ENCODE measurements at regions not wholly inside any gene's neighbourhood (a gene's known extent, or its start where the extent isn't known, plus 50 kb on each side); places are given as distances from the start of the nearest gene placed in this dataset.

GRCh38 chr5:130652176-130652575 is 512.9 kb downstream of the HINT1 start:
- no peak for TF ChIP-seq CTCF (IDR thresholded peaks at IDR 0.05 in 2 of 3, conservative IDR thresholded peaks at IDR 0.05 in 1 of 3; ENCODE audit: borderline replicate concordance in 1 of 3, insufficient read depth in 1 of 3, low read depth in 2 of 3, low read length in 2 of 3)
- no peak for TF ChIP-seq REST (IDR thresholded peaks at IDR 0.05; ENCODE audit: low read depth)
- TF ChIP-seq ELF1 (IDR thresholded peaks at IDR 0.05; ENCODE audit: borderline replicate concordance, low read depth): no peak
- TF ChIP-seq EGR1 (IDR thresholded peaks at IDR 0.05; ENCODE audit: low read depth): no peak
- no peak for TF ChIP-seq SIN3A (IDR thresholded peaks at IDR 0.05; ENCODE audit: low read depth)
- TF ChIP-seq TCF7L2 (IDR thresholded peaks at IDR 0.05; ENCODE audit: borderline replicate concordance, extremely low read depth, insufficient read depth, insufficient read length): no peak
- no peak for TF ChIP-seq ZBTB33 (IDR thresholded peaks at IDR 0.05; ENCODE audit: extremely low read depth, insufficient replicate concordance, low read length)
- TF ChIP-seq YY1 (IDR thresholded peaks at IDR 0.05; ENCODE audit: extremely low read depth, insufficient replicate concordance, low read depth, low read length): no peak
- TF ChIP-seq EZH2phosphoT487 (IDR thresholded peaks at IDR 0.05; ENCODE audit: borderline replicate concordance): no peak
- no peak for TF ChIP-seq MAX (IDR thresholded peaks at IDR 0.05)
- no peak for TF ChIP-seq ZFX (IDR thresholded peaks at IDR 0.05)
- TF ChIP-seq CBX3 (IDR thresholded peaks at IDR 0.05; ENCODE audit: low read depth): peak; percentile 40; the same call in 1 of the 2 replicates
- TF ChIP-seq RAD21 (IDR thresholded peaks at IDR 0.05; ENCODE audit: low read depth): no peak
- no peak for TF ChIP-seq ATF3 (IDR thresholded peaks at IDR 0.05)
- TF ChIP-seq CEBPB (IDR thresholded peaks at IDR 0.05; ENCODE audit: low read depth): no peak
- TF ChIP-seq SRF (IDR thresholded peaks at IDR 0.05; ENCODE audit: low read depth): no peak
- peak; percentile 76 for TF ChIP-seq FOSL1 (IDR thresholded peaks at IDR 0.05; ENCODE audit: low read depth)
- no peak for TF ChIP-seq POLR2AphosphoS5 (IDR thresholded peaks at IDR 0.05; ENCODE audit: low read depth, low read length)
- no peak for TF ChIP-seq ZNF274 (IDR thresholded peaks at IDR 0.05; ENCODE audit: low read depth, low read length)
- TF ChIP-seq JUND (IDR thresholded peaks at IDR 0.05): peak; percentile 65
- no peak for TF ChIP-seq EZH2 (IDR thresholded peaks at IDR 0.05)
- TF ChIP-seq SP1 (IDR thresholded peaks at IDR 0.05; ENCODE audit: low read depth): peak; percentile 63
- TF ChIP-seq POLR2A (IDR thresholded peaks at IDR 0.05; ENCODE audit: borderline replicate concordance, extremely low read depth, insufficient read depth, insufficient read length): no peak
- DNase-seq (ENCODE audit: low read depth, low spot score) (peak; percentile 21), ATAC-seq (peak; percentile 50)
- no peaks in the 10 kb centered on the region for H3K9me3 ChIP-seq (ENCODE audit: control insufficient read depth in 1 of 2, insufficient read depth in 1 of 2, low read depth in 1 of 2, low read length in 2 of 2)
- ChIA-PET POLR2A (no interaction called here), CTCF (no interaction called here), RAD21 (ENCODE audit: low non-redundant PET in 1 of 2, low total read pairs in 2 of 2, uncharacterized antibody in 2 of 2, unreplicated experiment in 2 of 2) (no interaction called here)
- no peaks in the 10 kb centered on the region for H4K20me1 ChIP-seq (ENCODE audit: insufficient read depth)
- H3K27ac ChIP-seq (ENCODE audit: low read depth, low read length): no peak overlapping the region
- no peaks in the 10 kb centered on the region for H3K9me2 ChIP-seq (ENCODE audit: insufficient read depth)
- no peaks in the 10 kb centered on the region for H3K79me2 ChIP-seq (ENCODE audit: insufficient read depth, low read length)
- H3K36me3 ChIP-seq (ENCODE audit: control insufficient read depth in 1 of 2, insufficient read depth in 2 of 2, low read length in 2 of 2): no peaks in the 10 kb centered on the region
- no peak overlapping the region for H3K9ac ChIP-seq (ENCODE audit: low read length)
- BruUV-seq (replicated peaks): no TSS peak
- intact Hi-C loops (cut with micrococcal nuclease): no loop called here
- peak overlapping the region; percentile 27 for H3K4me2 ChIP-seq (ENCODE audit: low read length)
- no peak overlapping the region for H3K4me3 ChIP-seq (replicated peaks in 1 of 2; ENCODE audit: low read depth in 1 of 2, low read length in 2 of 2)
- no peaks in the 10 kb centered on the region for H3K27me3 ChIP-seq (ENCODE audit: insufficient read depth, low read length)
- peaks cover 0 to 12% of the 10 kb centered on the region in 2 experiments; a peak in 1 of 4 replicates for H3K4me1 ChIP-seq (ENCODE audit: control insufficient read depth in 1 of 2, insufficient read depth in 2 of 2, low read length in 2 of 2)
- H2AFZ ChIP-seq (ENCODE audit: low read depth, low read length, poor library complexity, severe bottlenecking): no peak overlapping the region

Data from HCT116 (cell line).